ENCODE measurements at regions not wholly inside any gene's neighbourhood (a gene's known extent, or its start where the extent isn't known, plus 50 kb on each side); places are given as distances from the start of the nearest gene placed in this dataset.

DNA sequence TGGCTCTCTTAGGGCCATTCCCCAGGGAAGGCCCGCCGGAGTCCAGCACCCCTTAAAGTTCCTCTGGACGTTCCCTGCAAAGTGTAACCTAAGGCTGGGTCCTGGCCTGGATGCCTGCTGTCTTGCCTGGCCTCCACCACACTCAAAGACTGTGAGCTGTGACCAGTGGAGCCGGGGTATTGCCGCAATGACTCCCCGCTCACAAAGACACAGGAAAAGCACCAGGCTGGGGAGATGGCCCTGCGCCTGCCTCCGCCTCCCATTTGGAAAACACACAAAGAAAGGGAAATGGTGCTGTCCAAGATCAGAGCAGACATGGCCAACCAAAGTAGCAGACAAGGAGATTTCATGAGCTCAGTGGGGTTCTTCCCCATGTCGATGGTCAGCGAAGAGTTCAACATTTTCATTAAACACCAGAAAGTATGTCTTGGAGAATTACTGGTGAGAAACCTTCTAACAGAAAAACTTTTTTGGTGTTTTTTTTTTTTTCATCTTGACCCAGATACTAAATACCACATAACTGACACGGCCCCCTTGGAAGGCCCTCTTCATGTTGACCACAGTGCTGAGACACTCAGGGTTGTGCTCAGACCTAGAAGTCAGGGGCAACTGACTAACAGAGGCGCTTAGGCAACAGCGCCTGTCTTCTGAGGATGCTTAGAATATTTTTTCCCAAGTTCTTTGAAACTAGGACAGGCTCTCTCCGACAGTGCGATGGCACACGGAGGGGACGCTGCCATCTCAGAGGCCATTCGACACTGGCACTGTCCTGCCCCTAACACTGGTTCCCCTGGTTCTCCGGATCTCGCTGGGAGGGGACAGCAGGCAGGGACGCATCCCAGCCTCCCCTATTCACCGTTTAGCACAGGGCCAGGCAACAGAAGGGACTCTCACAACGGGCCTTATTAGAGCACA is 226.4 kb upstream of the ID2 start:
- no peak for DNase-seq (ENCODE audit: low spot score)

DNA sequence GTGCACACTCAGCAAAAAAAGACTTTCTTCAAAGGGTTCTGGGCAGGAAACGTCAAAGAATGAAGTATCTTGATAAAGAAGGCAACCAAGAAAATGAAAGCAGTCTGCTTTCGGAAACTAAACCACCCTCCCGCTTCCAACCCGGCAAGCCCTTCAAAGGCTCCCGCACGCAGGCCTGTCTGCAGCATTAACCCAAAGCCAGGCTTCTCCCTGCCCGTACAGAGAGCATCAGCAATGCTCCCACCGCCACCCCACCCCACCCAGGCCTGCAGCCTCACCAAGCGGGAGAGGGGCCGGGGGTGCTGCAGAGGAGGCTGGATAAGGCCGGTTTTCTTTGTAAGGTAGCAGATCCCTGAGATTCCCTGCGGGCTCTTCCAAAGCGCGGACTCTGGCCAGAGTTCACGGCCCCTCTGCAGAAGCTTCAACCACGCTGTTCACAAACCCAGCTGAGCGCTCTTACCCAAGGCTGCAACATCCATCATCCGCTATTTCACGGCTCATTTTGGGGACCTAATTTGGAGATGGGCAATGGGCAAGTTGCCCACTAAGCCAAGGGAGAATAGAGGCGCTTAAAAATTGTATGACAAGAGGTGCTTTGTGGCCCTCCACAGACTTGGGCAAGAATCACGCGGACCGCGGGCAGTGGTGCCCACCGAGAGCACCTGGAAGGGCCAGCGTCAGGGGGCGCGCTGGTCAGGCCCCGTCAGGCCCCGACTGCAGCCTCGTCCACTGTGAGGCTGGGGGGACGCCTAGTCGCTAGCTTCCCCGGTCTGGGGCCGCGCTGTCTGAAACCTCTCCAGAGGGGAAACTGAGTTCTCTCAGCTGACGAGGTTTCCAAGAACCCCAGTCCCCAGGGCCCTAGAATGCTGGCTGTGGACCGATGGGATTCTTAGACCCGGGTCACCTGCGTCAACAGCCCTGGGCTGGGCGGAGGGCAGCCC is 225.4 kb upstream of the ID2 start:
- no peak for DNase-seq (ENCODE audit: low spot score)

DNA sequence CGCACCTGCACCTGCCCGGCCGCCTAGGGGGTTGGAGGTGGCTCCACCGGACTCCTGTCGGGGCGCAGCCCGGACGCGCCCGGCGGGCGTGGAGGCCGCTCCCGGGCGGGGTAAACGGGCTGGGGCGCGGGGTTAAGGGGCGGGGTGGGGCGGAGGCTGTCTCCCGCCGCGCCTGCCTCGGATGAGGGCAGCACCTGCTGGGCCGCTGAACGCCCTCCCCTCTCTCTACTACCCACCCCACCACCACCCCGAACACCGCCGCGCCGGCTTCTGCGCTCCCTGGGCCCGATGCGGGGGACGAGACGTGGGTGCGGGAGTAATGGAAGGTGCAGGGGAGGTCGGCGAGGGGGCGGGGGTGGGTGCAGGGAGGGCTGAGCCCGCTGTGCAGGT is 224.8 kb upstream of the ID2 start:
- DNase-seq (ENCODE audit: low spot score) = no peak

DNA sequence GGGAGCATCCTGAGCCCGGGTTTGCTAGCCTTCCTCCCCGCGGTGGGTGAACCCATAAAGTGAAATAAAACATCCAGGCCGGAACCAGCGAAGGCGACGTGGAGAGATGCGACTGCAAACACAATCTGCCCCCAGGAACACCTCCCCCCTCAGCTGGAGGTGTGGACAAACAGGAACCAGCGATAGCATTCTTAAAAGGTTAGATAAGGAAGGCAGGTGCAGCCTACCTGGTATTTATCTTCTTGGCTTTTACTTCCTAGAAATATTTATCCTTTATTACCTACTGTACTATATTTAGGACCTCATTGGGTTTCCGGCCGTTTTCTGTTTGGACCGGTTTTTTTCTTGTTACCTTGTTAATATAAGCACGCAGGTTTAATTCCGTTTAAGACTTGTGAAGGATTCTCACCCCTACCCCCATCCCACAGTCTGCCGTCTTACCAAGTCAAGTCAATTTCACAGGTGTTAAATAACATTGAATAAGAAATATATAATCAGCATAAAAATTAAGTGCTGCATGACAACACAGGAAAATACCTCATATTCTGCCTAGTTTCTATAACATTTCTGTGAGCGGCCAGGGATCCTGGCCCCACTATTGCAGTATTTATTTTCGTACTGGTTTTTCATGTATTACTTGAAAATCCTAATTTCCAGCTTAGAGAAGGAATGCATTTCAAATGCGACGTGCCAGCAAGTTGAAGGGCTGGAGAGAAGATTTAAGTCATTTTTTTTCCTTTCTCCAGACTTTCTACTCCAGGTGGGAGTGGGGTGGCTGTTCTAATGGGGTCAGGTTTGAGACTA is 224.0 kb upstream of the ID2 start:
- DNase-seq (ENCODE audit: low spot score) = no peak

DNA sequence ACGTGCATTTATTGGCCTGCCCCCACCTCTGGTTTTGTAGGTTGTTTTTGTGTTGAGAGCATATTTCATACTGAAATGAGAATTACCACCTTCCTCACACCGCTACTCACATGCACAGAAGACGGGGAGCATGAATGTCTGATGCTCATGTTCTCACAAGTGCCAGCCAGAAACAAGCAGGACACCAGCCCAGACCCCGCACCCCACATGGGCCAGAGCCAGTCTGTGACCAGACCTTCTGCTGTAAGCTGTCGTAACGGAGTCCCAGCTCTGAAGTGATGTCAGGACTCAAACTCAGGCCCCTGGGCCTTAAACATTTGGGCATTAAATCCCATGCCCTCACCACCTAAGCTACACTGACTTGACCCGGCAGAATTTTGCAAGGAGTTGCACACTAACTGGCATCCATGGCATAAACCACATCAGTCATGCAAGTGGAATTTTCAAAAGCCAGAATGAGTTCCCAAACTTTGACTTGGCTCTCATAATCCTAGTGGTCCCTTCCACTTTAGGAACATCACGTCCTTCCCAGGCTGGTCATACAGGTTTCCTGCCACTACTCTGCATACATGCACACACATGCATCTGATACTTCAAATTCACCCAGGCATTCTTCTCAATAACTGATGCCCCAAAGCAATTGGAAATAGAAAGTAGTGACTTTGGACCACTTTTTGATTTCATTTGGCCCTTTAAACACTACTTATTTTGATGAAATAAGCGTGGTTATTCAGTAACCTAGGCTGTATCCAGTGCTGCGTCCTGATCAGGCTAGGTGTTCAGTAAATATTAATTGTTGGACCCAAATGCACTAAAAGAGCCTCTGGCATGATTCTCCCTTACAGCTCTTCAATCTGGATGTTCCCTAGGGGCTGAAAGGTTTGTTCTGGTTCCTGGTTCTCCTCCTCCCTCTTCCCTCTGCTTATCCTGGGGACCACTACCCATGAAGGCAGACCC is 223.1 kb upstream of the ID2 start:
- no peak for DNase-seq (ENCODE audit: low spot score)

DNA sequence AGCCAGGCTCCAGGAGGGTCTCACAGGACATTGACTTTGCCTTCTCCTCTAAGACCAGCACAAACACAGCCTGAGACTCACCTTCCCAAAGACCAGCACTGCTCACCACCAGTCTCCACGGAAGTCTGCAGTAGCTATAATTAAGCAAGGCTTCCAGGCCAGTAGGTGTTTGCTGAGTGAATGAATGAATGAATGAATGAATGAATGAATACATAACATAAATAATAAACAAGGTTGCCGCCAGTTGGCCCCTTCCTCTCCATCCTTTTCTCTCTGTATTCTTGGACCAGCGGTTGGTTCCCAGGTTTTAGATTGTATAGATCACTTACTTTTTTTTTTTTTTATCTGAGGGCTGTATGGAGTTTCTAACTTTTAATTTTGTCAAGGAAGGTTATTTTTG is 222.4 kb upstream of the ID2 start:
- DNase-seq (ENCODE audit: low spot score) = no peak

- DNase-seq (ENCODE audit: low spot score) = no peak
These were observed 220.5 kb upstream of the ID2 start for GRCh38 chr2:8461341-8461740.

- no peak for DNase-seq (ENCODE audit: low spot score)
These were observed 219.6 kb upstream of the ID2 start for GRCh38 chr2:8462280-8462679.

GRCh38 chr2:8462899-8463648 is 218.8 kb upstream of the ID2 start:
- DNase-seq (ENCODE audit: low spot score) = no peak

- DNase-seq (ENCODE audit: low spot score) = no peak
These were observed 216.3 kb upstream of the ID2 start for GRCh38 chr2:8465560-8465959.

DNA sequence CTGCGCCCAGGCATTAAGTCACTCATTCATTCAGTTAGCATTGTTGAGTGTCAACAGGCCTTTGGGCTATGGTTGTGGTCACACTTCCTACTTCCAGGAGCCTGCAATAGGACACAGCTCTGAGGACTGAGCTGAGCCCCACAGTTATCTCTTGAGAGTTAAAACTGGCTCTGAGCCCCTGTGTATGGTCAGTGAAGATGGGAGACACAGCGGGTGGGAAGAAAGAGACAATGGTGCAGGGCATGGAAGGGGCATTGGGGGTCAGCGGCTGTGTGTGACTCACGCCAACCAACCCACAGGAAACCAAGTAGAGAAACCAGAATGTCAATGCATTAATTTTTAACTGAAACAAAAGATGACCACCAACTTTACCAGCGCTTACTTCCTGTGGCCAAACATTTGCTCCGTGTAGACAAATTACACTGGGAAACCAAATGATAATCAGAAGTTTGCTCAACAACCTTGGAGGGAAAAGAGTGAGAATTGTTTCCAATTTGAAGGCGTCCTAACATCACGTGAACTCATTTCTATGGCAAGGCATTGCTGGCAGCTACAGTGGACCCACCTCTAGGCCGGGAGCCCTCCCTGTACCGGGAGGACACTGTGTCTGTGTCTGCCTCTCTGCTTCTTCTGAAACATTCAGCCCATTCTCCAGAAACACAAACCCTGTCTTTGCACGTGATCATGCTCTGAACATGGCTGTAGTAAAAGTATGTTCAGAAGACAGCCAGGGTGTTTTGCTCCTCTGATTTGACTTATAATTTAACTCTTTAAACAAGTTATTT is 212.0 kb upstream of the ID2 start:
- DNase-seq (ENCODE audit: low spot score) = no peak

DNA sequence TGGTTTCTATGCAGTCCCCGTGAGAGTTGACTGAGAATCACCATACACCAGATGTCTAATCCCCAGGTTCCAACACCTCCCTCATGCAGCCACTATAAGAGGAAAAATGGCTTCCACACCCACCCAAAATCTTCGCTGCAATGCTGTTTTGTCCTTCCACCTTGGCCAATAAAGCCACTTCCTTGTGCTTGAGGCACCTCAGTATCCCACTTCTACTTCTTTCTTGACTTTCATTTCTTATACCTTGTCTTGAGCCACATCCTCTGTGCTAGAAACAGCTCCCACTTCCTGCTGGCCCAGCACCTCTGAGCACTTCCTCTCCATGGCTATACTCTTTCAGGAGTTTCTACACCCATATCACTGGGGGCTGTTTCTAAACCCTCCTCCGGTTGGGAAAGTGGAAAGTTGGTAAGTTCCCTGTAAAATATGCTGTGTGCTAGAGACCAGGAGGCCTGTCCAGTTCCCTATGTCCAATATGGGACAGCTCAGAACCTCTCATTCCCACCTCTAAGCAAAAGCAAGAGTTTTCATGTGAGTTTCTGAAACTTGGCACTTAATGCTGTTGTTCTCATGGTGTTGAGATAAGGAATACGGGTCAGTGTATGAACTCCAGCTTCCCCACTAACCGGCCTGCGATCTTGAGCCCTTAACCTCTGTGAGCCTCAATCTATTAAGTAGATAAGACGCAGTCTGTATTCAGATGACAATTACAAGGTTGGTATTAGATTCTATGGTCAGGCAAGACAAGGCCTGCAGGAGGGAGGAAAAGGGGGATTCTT is 209.1 kb upstream of the ID2 start:
- DNase-seq (ENCODE audit: low spot score) = no peak

DNA sequence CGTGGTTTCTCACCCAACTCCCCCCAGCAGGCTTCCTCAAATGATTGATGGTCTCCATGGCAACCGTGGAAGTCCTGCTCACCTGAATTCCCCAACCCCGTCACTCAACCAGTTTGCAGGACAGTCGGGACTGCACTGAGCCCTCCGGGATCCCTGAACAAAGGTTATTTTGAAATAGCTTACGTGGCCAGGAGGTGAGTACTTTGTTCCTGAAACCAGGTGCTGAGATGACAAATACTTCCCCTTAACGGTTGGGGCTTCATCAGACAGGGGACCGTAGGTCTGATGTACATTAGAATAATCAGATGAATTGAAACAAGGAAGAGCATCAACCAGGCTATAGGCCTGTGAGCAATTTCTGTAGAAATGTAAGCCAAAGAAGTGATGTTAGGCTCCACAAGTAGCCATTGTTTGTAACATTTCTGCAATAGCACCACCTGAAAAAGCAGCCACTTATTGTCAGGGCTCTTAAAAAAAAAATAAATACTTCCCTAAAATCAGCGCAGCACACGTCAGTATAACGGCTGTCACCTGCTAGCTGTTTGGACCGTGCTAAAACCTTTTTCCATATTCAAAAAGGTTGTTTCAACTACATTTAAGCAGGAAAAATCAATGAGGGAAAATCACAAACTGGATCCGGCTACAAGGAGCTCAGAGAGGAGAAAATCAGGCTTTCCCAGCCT is 206.4 kb upstream of the ID2 start:
- DNase-seq (ENCODE audit: low spot score) = no peak

- DNase-seq (ENCODE audit: low spot score) = peak; percentile 40
These were observed 204.0 kb upstream of the ID2 start for GRCh38 chr2:8477552-8478470.

DNA sequence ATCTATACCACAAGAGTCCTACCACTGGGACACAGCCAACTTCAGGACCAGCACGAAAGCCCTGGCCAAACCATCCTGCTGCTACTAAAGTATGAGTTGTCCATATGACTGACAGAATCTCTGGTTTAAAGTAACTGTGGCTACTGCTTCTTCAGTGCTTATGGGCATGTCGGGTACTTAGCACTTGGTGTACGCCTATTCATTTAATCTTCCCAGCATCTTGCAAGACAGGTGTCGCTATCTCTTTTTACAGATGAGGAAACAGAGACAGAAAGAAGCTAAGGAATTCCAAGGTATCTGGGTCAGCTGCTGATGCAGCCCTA is 203.4 kb upstream of the ID2 start:
- no peak for DNase-seq (ENCODE audit: low spot score)

DNA sequence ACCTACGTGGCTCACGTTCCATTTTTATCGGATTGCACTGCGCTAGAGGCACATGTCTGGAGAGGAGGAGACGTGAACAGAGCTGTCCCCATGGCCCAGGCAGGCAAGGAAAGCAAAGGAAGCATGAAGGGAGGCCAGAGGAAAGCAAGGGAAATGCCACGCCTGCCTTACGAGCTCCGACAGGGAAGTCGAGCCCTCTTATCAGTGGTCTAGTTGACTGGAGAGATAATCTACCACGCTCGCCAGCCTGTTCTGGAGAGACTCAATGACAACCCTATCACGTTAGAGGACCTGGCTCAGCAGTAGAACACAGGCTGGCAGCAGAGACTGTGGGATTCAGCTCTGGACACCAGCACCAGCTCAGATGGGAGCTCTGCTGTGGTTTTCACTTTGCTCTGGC is 202.6 kb upstream of the ID2 start:
- no peak for DNase-seq (ENCODE audit: low spot score)

DNA sequence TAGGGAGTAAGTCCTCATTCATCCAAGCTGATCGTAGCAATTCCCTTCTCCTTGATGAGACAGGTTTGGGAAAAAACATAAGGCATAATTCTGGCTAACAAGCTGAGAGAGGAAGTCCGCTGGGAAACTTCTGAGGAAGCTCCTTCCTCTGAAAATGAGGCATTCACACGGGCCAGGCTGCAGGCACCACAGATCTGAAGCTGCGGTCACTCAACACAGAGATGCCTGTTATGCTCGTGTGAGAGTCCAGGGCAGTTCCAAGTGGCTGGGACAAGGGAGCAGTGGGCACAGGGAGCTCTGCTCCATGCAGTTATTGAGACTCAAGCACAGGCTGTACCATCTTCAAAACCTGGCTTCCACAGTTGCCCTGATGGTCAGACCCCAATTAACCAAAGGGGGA is 200.9 kb upstream of the ID2 start:
- no peak for DNase-seq (ENCODE audit: low spot score)

Measured in COLO829 (cell line).